Activated T-helper 1 cell treated with anti-CD3 and anti-CD28 coated beads, Interleukin-2, amount 50 U/mL, for 16 hours (primary cell): ENCODE measurements at regions not wholly inside any gene's neighbourhood (a gene's known extent, or its start where the extent isn't known, plus 50 kb on each side); places are given as distances from the start of the nearest gene placed in this dataset.
"Not testable (repeated sequence)": the region's sequence is repeated elsewhere in the genome, so short reads cannot be mapped to it uniquely, and the experiment has no call there.

Experiments
- DNase-seq, 2 donors: peaks; one replicate each; pipeline ENCODE4 v3.0.0-alpha.2; 2020; ENCODE audit warnings: low read depth in 1 of 2, low spot score in 1 of 2

DNA sequence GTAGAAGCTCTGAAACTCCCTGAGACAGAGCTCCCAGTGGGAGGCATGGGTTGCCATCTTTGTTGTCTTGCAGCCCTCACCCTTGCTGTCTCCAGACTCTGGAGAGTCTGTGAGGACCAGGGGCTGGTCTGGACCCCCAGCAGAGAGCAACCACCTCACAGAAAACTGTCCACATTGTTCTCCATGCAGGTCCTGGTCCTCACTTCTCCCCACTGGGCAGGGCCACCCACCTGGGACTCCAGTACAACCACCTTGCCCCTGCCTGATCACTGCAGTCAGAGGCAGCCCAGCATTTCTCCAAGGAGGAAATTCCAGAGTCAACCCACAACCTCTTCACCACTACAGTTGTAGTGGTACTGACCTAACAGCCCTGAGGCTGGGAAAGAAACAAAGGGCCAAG lies 285.6 kb upstream of the RPS23 start:
- no peak for DNase-seq

- DNase-seq = no peak
Measured at GRCh38 chr5:82562696-82563240, 284.6 kb upstream of the RPS23 start.

DNA sequence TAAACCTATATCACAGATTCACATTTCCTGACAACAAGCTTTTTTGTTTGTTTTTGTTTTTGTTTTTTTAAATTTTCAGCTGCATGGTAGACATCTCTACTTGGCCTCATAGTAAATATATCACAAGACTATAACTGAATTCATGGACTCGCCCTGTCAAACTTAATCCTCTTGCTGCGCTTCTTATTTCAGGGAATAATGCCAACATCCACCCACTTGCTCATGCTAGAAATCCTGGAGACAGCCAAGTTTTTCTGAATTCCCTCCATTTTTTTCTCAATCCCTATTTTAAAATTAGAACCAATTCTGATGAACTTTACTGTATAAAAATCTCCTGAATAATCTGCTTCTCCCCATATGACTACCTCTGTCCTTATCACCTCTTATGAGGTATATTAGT lies 283.6 kb upstream of the RPS23 start:
- no peak for DNase-seq

- DNase-seq = no peak
Measured at GRCh38 chr5:82560969-82561368, 282.8 kb upstream of the RPS23 start.

DNA sequence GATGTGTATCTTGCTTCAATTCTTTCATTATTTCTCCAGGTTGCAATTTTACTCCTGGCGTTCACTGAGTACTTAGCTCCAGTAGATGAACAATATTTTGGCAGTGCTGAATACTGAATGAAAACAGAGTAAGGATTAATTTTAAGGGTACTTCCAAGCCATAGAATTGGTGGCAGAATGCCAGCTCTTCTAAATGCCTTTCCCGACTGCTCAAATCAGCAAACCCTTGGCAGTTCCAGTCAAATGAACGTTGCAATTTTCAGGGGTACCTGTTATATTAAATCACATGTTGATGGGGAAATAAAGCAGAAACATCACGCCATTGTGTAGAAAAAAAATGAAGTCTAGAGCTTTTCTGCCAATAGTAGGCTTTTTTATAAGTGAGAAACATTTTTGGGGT lies 282.4 kb upstream of the RPS23 start:
- no peak for DNase-seq

- no peak for DNase-seq
Measured at GRCh38 chr5:82551840-82552385, 273.8 kb upstream of the RPS23 start.

- no peak for DNase-seq
Measured at GRCh38 chr5:82551192-82551591, 273.0 kb upstream of the RPS23 start.

DNA sequence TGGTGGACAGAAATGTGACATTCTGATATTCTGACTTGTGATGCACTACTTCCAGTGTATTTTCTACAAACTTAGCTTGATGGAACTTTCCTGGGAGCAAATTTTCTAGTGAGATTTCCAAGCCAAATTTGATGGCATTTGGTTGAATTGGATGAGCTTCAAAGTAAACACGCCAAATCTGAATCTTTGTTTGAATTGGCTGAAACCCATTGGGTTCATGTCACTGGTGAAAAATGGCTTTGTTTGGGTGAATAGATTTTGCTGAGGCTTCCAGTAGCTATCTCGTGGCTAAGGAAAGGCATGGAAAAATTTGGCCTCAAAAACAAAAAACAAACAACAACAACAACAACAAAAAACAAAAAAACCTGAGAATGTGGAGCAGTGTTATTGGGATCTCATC lies 271.1 kb upstream of the RPS23 start:
- DNase-seq = no peak

GRCh38 chr5:82544004-82544403 lies 265.9 kb upstream of the RPS23 start:
- DNase-seq = no peak

DNA sequence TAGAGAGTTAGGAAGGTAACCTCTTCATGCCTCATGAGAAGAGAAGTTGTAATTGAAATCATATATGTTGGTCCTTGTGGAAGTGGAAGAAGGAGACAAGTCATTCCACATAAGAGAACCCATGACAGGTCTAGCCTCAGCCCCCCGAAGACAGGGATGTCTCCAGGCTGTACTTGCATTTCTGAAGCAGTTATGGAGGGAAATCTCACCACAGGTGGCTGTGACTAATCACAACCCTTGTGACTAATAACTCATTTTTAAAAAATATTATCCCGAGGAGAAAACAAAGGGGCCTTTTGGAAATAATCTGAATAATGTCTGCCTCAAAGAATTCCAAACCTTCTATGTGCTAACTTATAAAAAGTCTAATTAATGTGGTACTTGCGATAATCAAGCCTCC lies 262.1 kb upstream of the RPS23 start:
- no peak for DNase-seq

DNA sequence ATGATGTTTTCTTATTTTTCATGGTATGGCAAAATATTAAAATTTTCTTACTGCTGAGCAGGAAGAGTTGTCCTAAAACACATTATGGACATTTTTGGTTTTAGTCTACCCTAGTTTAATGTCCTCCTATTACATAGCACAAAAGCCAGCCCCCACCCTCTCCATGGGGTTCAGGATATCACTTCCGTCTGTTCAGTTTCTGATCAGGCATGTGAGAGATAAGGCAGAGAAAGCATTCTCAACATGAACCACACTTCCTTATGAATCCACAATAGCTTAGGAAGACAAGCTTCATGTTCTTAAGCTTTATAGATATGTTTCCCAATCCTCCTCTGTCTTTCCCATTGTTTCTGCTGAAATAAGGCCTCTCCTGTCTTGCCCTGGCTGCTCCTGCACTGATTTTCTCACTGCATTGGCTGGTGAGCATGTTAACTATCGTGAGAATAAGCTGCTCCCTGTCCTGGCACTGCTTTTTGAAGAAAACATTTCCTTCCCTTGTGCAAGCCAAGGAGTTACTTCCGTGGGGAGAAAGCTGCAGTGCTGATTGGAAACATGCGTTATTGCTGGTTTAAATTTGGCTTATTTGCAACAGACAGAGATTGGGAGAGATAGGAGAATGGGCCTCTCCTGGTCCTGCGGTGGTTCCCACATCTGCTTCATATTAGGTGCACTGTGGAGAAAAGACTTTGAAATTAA lies 260.3 kb upstream of the RPS23 start:
- no peak for DNase-seq

DNA sequence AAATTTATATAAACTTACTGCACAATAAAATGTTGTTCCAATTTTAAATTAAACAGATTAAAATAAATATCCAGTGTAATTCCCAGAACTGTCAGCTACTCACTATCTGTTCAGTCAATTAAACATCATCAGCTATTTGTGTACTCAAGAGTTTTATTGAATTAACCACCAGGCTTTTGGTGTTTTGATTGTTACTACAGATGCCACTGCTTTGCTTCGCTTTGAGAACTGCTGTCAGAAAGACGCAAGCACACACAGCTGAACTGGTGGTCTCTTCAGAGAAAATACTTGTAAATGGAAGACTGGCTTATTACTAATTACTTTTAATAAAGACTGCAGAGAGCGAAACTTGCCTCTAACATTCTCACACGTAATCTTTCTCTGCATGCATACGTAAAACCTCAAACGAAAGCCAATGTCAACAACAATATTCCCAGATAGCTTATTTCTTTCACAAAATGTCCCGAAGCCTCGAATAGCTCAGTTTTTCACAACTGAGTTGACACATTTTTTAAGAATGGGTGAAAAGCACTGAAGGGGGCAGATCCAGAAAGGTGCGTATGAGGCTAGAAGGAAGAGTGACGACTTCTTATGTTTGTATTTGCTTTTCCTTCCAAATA lies 259.6 kb upstream of the RPS23 start:
- DNase-seq = no peak

- no peak for DNase-seq
Measured at GRCh38 chr5:82534986-82535385, 256.8 kb upstream of the RPS23 start.

DNA sequence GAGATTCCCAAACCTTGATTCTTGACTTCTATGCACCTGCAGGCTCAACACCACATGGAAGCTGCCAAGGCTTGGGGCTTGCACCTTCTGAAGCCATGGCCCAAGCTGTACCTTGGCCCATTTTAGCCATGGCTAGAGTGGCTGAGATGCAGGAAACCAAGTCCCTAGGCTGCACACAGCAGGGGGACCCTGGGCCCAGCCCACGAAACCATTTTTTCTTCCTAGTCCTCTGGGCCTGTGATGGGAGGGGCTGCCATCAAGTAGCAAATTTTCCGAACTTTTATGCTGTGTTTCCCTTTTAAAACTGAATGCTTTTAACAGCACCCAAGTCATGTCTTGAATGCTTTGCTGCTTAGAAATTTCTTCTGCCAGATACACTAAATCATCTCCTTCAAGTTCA lies 253.9 kb upstream of the RPS23 start:
- not testable (repeated sequence) for DNase-seq

DNA sequence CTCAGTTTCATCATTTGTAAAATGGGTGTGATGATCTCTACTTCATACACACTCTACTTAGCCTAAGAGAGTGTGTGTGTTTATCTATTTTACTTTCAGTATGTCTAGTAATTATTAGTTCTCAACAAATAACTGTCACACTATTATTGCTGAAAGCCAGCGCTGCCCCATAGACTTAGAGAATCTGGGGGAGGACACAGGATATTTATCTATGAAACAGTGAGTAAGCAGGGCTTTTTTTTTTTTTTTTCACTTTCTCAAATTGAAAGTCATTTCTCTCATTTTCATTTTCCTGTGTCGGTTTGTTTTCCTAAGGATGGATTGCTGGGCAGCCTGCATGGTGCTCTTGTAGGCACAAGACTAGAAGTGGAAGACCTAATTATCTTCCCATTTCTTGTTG lies 248.4 kb upstream of the RPS23 start:
- DNase-seq = no peak

- DNase-seq = no peak
Measured at GRCh38 chr5:82525626-82526025, 247.5 kb upstream of the RPS23 start.

- no peak for DNase-seq
Measured at GRCh38 chr5:82523633-82524032, 245.5 kb upstream of the RPS23 start.

DNA sequence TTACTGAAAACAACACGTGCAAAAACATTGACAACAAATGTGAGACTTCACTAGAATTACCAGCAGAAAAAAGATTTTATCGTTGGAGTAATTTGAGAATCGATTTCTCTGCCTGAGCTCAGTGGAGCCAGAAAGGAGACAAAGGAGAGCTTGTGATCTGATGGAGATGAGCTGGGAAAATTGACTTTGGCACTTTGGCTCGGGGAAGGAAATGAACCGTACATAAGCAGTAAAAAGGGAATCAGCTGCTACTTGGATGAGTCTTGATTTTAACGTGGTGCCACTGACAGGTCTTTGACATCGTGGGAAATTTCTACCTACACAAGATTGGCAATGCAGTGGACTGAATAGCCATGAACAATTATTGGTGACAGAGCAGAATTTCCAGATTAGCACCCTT lies 244.7 kb upstream of the RPS23 start:
- DNase-seq = no peak

GRCh38 chr5:82521431-82522051 lies 243.4 kb upstream of the RPS23 start:
- no peak for DNase-seq

DNA sequence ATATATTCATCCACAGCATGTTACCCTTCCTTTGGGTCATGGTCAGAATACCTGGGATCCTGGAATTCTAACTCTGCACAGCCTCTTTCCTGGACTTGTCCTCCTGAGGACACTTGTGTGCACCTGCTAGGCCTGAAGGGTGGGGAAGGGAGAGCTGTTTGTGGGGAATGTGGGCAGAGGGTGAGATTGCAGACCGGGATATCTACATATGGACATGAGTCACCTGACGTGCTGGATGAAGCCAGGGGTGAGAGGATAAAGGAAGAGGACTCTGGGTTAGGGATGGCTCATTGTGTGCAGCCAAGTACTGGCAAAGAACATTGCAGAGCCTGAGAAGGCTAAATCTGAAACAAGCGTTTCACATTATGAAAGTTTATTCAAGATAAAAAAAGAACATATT lies 241.4 kb upstream of the RPS23 start:
- no peak for DNase-seq

DNA sequence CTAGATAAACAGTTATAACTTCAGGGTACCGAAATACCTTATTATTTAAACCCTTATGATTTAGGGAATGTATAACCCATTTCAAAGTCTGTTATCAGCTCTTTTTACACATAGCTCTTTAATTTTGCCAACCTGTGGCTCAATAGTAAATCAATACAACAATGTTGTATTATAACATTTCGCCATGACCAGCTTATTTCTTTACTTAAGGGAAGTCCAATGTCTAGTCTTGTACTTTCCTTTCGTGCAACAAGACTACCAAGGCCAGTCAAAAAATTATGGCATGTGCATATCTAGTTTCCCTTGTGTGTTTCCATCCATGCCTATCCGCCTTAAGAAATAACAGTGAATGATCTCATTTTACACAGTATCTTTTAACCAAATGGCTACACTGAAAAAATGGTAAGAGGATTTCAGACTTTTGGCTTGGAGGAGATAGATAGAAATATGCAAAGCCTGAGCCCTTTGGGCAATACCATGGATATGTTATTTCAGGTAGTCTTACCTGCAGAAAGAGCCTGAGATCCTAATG lies 239.5 kb upstream of the RPS23 start:
- DNase-seq = no peak

DNA sequence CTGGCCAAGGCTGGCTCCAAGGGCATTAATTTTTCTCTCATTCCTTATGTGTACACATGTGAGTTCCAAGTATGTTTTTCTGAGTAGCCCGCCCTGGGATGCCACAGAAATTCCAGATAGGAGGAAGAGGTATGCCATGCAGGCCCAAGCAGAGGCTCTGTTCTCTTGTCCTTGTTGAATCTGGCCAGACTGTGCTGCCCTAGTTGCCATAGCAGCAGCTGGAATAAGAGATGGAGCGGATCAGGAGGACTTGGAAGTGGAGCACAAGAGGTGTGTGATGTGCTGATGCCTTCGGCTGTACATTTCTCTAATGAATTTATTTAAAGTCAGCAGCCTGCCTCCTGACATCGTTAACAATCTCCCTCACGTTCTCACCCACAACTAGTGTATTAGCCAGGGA lies 235.6 kb upstream of the RPS23 start:
- no peak for DNase-seq
